HG02763 (cell line): ENCODE measurements at regions not wholly inside any gene's neighbourhood (a gene's known extent, or its start where the extent isn't known, plus 50 kb on each side); places are given as distances from the start of the nearest gene placed in this dataset.
"Not testable (repeated sequence)": the region's sequence is repeated elsewhere in the genome, so short reads cannot be mapped to it uniquely, and the experiment has no call there.

Experiments used
- ATAC-seq: cut with Tn5 transposase; IDR thresholded peaks from one replicate; pipeline ENCODE4 v1.9.1; 2021; ENCODE audit warnings: mild to moderate bottlenecking, moderate library complexity; ENCODE audit not compliant: unreplicated experiment

DNA sequence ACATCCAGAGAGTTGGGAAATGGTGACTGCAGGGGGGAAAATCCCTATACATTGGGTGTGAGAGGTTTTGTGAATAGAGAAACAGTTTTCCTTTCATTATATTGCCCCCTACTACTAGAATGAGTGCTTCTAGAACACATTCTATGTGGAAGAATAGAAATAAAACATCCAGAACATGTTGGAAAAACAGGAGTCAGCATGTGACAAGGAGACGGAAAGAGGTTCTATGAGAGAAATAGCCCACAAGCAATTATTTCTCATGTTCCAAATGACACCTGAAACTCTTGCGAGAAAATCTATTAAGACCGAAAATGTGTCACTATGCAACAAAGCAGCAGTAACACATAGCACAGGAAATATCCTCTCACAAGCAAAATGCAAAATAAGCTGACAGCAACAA is 202.7 kb upstream of the SPOPL start:
- peak; percentile 62 for ATAC-seq

DNA sequence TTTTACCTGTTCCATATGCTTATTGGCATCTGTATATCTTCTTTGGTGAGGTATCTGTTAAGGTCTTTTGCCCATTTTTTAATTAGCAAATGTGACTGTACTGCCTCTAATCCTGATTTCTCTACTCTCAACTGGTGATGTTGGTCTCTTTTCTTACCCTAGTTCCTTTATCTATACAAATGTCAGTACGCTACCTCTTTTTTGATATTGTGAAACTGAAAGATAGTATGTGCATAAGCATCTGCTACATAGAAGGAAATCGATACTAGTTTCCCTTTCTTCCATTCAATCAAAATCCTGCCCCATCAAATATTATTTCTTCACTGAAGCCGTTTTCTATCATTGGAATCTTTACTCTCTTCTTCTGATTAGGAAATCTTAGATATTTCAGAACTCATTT is 194.9 kb upstream of the SPOPL start:
- no peak for ATAC-seq

DNA sequence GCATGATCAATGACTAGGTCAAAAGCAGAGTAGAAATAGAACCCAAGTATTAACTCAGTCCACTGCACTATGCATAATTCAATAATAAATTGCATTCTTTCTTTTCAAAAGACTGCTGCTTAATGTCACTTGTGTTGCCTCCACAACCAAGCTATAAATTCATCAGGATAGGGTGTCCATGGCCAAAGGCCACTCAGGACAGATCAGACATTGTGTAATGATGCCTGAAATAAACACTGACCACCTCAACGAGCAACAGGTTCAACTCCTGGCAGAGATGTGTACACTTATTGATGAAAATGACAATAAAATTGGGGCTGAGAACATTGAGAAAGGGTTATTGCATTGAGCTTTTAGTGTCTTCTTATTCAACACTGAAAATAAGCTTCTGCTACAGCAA is 194.5 kb upstream of the SPOPL start:
- no peak for ATAC-seq

GRCh38 chr2:138309760-138310159 is 191.8 kb upstream of the SPOPL start:
- no peak for ATAC-seq

DNA sequence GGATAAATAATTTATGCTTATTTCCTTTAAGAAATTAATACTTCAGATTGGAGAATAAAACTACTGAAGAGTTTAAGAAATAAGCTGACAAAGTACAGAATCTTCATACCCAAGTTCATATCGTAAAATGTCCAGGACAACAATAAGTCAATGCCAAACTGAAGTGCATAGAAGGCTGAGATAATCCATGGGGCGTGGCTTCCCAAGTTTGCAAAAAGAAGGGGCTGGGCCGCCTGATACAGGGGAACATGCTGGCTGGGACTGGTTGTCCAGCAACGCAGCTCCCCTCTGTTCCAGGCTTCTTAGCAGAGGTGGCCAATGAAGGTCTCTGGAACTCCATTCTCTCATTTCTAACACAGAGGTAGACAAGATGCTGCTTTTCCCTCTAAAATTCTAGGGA is 189.5 kb upstream of the SPOPL start:
- no peak for ATAC-seq

DNA sequence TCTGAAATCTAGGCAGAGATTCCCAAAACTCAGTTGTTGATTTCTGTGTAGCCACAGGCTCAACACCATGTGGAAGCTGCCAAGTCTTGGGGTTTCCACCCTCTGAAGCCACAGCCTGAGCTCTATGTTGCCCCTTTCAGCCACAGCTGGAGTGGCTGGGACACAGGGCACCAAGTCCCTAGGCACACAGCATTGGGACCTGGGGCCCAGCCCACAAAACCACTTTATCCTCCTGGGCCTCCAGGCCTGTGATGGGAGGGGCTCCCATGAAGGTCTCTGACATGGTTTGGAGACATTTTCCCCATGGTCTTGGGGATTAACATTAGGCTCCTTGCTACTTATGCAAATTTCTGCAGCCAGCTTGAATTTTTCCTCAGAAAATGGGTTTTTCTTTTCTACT is 186.0 kb upstream of the SPOPL start:
- ATAC-seq = not testable (repeated sequence)

GRCh38 chr2:138319616-138320015 is 182.0 kb upstream of the SPOPL start:
- ATAC-seq = no peak

- no peak for ATAC-seq
Observed at GRCh38 chr2:138321458-138321857, 180.1 kb upstream of the SPOPL start.

- no peak for ATAC-seq
Observed at GRCh38 chr2:138323382-138324067, 178.0 kb upstream of the SPOPL start.

GRCh38 chr2:138324068-138324771 is 177.3 kb upstream of the SPOPL start:
- ATAC-seq = no peak

GRCh38 chr2:138327967-138328366 is 173.6 kb upstream of the SPOPL start:
- no peak for ATAC-seq

DNA sequence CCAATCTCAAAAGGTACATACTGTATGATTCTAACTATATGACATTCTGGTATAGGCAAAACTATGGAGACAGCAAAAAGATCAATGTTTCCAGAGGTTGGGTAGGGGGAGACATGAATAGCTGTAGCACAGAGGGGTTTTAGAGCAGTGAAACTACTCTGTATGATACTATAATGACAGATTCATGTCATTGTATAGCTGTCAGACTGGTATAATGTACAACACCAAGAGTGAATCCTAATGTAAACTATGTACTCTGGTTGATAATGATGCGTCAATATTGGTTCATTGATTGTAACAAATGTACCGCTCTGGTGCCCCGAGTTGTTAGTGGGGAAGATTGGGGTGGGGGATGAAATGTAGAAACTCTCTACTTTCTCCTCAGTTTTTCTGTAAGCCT is 172.4 kb upstream of the SPOPL start:
- ATAC-seq = no peak

GRCh38 chr2:138329591-138329990 is 172.0 kb upstream of the SPOPL start:
- no peak for ATAC-seq

GRCh38 chr2:138333121-138333520 is 168.4 kb upstream of the SPOPL start:
- no peak for ATAC-seq

- ATAC-seq = no peak
Observed at GRCh38 chr2:138333677-138334076, 167.9 kb upstream of the SPOPL start.

DNA sequence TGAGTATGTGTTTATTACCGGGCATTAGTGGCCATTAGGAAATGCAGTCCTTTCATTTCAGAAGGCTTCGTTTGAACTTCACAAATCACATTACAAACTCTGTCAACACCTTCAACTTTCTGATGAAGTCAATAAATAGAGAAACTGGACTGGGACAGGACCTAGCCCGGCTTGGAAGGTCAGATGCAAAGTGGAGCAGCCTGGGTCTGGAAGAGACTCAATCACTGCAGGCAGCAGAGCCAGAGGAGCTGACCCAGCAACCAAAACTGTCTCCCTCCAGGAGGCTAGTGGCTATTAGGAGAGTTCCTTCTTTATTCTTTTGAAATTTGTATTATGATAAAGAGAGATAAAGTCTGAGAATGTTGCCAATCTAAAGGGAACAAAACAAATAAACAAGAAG is 167.2 kb upstream of the SPOPL start:
- no peak for ATAC-seq

DNA sequence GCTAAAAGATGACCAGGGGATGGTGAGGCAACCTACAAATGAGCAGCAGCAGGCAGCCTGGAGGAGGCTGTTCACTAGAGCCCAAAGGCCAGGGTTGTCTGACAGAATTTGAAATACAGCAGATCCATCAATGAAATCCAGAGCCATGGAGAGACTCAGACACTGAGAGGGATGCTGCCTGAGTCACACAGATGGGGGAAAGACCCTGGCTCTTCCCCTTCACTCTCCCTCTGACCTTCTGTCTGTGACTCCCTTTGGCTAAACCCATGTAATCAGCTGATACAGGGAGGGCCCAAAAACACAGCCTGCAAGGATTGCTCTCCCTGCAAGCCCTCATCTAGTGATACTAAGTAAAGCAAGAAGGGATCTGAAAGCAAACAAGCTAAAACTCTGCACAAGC is 166.5 kb upstream of the SPOPL start:
- ATAC-seq = no peak

- ATAC-seq = no peak
Observed at GRCh38 chr2:138336146-138336545, 165.4 kb upstream of the SPOPL start.

DNA sequence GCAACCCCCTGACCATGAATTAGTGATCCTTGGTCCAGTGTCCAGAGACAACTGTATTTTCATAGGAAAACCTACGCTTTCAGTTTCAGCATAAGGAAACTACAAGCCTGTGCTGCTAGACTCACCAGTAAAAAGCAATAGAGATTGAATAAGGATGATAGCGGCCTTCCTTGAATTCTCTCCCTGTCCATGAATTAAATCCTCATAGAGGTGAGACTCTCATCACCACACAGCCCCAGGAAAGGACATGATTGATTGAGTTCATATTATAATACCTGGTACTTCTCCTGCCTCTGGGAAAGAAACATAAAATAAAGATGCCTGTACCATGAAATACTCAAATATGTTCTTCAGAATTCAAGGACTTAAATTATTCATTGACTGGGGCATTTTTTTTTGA is 146.3 kb upstream of the SPOPL start:
- ATAC-seq = no peak

DNA sequence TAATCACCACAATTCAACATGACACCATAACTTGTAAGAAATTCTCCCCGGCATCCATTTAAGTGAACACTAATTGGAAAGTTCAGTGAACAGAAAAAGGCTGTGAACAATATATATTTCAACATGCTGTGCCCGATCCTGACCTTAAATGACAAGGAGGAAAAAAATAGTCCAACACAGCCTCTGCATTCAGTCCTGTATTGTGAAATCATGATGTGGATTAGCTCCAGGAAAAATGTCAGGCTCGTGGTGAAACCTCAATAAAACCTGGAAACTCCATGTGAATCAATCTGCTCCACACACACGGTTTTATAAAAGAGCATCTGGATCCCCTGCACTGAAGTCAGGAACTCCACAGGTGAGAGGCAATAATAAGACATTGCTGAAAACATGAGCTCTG is 145.4 kb upstream of the SPOPL start:
- no peak for ATAC-seq

GRCh38 chr2:138359532-138359931 is 142.0 kb upstream of the SPOPL start:
- no peak for ATAC-seq

DNA sequence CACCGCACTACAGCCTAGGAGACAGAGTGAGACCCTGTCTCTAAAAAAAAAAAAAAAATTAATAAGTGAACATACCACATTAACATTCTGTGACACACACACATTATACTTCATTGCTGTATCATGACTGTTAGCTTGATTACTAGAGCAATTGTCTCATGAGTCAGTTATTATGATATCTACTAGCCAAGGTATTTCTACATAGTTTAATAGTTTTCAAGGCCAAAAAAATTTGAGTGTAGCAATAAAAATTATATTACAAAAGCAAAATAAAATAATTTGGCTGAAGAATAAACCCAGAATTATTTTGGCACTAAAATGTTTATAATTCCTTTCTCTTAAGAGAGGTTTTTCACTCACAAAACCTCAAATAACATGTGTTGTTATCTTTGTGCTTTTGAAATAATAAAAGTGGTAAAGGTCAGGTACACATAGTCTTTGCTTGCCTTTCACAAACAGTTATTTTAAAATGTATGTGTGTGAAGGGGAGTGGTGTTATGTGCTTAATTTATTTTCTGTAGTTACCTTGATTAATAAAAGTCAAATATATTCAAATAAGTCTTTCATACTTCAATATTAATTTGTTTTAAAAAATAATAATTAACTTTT is 136.9 kb upstream of the SPOPL start:
- ATAC-seq = no peak
